ENCODE measurements at regions not wholly inside any gene's neighbourhood (a gene's known extent, or its start where the extent isn't known, plus 50 kb on each side); places are given as distances from the start of the nearest gene placed in this dataset.
"Not testable (repeated sequence)": the region's sequence is repeated elsewhere in the genome, so short reads cannot be mapped to it uniquely, and the experiment has no call there.

- Histone ChIP-seq H3K36me3 (no peaks in the 10 kb centered on the region), H3K27ac (no peak overlapping the region), H3K9me3 (replicated peaks in 1 of 11) (no peaks in the 10 kb centered on the region), H3K27me3 (no peaks in the 10 kb centered on the region), H3K4me3 (no peak overlapping the region), H3K4me1 (peaks cover 0 to 17% (median 0%) of the 10 kb centered on the region in 10 experiments; a peak in 5 of 20 replicates), H3K9ac (no peak overlapping the region), H4K20me1 (no peaks in the 10 kb centered on the region), H3K4me2 (no peak overlapping the region)
- no peak for TF ChIP-seq Cebpa-rat (IDR thresholded peaks at IDR 0.05)
Measured at GRCh38 chr12:87441511-87441910, 587.7 kb downstream of the C12orf50 start.

DNA sequence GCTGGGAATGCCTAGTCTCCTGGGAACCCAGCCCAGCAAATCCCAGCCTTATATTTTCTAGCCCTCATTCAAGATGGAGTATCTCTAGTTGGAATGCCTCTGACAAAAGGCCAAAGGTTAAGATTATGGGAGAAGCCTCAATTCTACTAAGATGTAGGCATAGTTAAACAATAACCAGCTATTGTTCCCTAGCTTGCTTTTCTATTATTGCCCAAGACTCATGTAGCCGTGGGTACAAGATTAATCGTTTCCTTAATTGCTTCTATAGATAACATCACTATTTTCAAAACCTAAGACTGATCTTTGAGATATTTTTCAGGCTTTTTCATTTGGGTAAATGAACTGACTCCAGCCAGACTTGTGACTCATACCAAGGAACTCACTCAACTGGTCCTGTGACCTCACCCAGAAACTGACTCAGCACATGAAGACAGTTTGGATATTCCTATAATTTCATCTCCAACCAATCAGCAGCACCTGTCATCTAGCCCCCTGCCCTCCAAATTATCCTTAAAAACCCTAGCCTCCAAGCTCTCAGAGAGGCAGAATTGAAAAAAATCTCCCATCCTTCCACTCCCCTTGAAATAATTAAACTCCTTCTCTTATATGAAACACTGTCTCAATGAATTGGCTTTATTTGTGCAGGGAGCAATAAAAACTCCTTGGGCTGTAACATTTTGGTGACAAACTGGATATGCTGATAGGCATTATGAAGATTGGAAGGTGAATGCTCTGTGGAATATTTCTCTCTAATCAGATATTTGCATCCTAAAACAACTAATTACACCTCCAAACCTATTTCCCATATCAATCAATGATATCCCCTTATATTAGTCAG, 589.0 kb downstream of the C12orf50 start:
- no peaks in the 10 kb centered on the region for H3K9me3 ChIP-seq (replicated peaks in 1 of 11)
- no peaks in the 10 kb centered on the region for H4K20me1 ChIP-seq
- H3K4me1 ChIP-seq: peaks cover 0 to 17% (median 0%) of the 10 kb centered on the region in 10 experiments; a peak in 5 of 20 replicates
- H3K27ac ChIP-seq: peak overlapping the region in 3 of 11 experiments; percentile 35 to 45 (median 41); a peak in 4 of 22 replicates
- no peak overlapping the region for H3K4me3 ChIP-seq
- H3K9ac ChIP-seq: no peak overlapping the region
- no peaks in the 10 kb centered on the region for H3K36me3 ChIP-seq
- no peaks in the 10 kb centered on the region for H3K27me3 ChIP-seq
- peak overlapping the region in 3 of 11 experiments; percentile 22 to 58 (median 51); a peak in 5 of 22 replicates for H3K4me2 ChIP-seq
- no peak for TF ChIP-seq Cebpa-rat (IDR thresholded peaks at IDR 0.05)

- Histone ChIP-seq H3K4me2 (no peak overlapping the region), H3K9me3 (replicated peaks in 1 of 11) (peaks cover 8 to 51% (median 10%) of the 10 kb centered on the region in 11 experiments), H4K20me1 (no peaks in the 10 kb centered on the region), H3K27ac (no peak overlapping the region), H3K27me3 (no peaks in the 10 kb centered on the region), H3K4me3 (no peak overlapping the region), H3K36me3 (no peaks in the 10 kb centered on the region), H3K4me1 (no peaks in the 10 kb centered on the region), H3K9ac (no peak overlapping the region)
- TF ChIP-seq Cebpa-rat (IDR thresholded peaks at IDR 0.05): no peak
Measured at GRCh38 chr12:87430444-87430843, 598.8 kb downstream of the C12orf50 start.

DNA sequence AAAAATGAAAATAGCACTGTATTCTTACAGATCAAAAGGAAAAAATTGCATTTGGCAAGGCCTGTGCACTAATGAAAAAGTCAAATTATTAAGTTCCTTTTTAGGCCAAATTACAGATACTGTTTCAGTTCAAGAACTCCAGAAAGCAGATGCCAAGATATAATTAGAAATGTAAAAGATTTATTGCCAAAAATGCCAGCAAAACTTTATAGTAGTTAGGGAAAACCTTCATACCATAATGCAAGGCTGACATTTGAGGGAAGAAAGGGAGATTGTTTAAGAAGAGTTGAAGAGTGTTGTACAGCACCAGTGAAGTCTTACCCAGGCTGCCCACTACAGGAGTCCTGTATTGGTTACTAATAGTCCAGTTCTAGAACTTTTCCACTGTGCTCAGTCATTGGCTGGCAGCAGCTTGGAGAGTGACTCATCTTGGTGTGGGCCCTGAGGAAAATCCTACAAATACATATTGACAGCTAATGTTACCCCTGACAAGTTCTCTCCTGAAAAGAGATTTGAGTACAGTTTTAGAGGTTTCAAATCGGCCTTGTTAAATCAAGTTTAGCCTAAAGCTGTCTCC, 600.4 kb downstream of the C12orf50 start:
- H3K4me3 ChIP-seq: no peak overlapping the region
- no peaks in the 10 kb centered on the region for H3K4me1 ChIP-seq
- no peaks in the 10 kb centered on the region for H4K20me1 ChIP-seq
- H3K4me2 ChIP-seq: no peak overlapping the region
- no peaks in the 10 kb centered on the region for H3K27me3 ChIP-seq
- H3K9me3 ChIP-seq (replicated peaks in 1 of 11): peaks cover 8 to 59% (median 10%) of the 10 kb centered on the region in 11 experiments
- H3K27ac ChIP-seq: no peak overlapping the region
- H3K9ac ChIP-seq: no peak overlapping the region
- H3K36me3 ChIP-seq: no peaks in the 10 kb centered on the region
- TF ChIP-seq Cebpa-rat (IDR thresholded peaks at IDR 0.05): no peak

DNA sequence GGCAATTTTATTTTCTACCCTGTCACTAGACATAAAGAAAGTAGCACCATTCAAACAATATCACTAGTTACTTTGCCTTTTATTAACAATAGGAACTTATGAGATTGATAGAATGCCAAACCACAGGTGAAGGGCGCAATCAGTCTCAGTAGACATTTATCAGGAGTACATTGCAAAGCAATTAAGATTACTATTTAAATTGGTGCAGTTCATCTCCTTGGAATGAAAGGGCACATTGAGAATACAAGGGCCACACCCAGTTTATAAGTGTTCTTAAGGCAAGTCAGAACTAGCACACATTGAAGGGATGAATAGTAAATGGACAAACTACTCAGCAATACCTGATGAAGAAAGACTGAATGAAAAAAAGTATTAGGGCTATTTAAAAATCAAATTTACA, 601.4 kb downstream of the C12orf50 start:
- Histone ChIP-seq H3K4me1 (no peaks in the 10 kb centered on the region), H3K4me2 (no peak overlapping the region), H3K36me3 (no peaks in the 10 kb centered on the region), H3K27ac (no peak overlapping the region), H3K4me3 (no peak overlapping the region), H3K27me3 (no peaks in the 10 kb centered on the region), H3K9me3 (replicated peaks in 1 of 11) (peaks cover 8 to 59% (median 10%) of the 10 kb centered on the region in 11 experiments), H3K9ac (no peak overlapping the region), H4K20me1 (no peaks in the 10 kb centered on the region)
- TF ChIP-seq Cebpa-rat (IDR thresholded peaks at IDR 0.05): no peak

GRCh38 chr12:87425942-87426554, 603.2 kb downstream of the C12orf50 start:
- Histone ChIP-seq H4K20me1 (no peaks in the 10 kb centered on the region), H3K4me1 (no peaks in the 10 kb centered on the region), H3K9me3 (replicated peaks in 1 of 11) (peaks cover 8 to 71% (median 21%) of the 10 kb centered on the region in 11 experiments), H3K36me3 (no peaks in the 10 kb centered on the region), H3K27ac (peak overlapping the region in 4 of 11 experiments; percentile 46 to 65 (median 51); a peak in 6 of 22 replicates), H3K9ac (no peak overlapping the region), H3K4me3 (no peak overlapping the region; a peak in 1 of 20 replicates), H3K27me3 (no peaks in the 10 kb centered on the region), H3K4me2 (no peak overlapping the region)
- TF ChIP-seq Cebpa-rat (IDR thresholded peaks at IDR 0.05): no peak

- H3K4me1 ChIP-seq, H3K4me2 ChIP-seq, H3K27me3 ChIP-seq, H3K4me3 ChIP-seq, H3K27ac ChIP-seq, H4K20me1 ChIP-seq, H3K9ac ChIP-seq, H3K36me3 ChIP-seq: not testable (repeated sequence)
- H3K9me3 ChIP-seq (replicated peaks in 1 of 11): peaks cover 4 to 33% (median 14%) of the 10 kb centered on the region in 11 experiments
Measured at GRCh38 chr12:87421233-87421632, 608.0 kb downstream of the C12orf50 start.

DNA sequence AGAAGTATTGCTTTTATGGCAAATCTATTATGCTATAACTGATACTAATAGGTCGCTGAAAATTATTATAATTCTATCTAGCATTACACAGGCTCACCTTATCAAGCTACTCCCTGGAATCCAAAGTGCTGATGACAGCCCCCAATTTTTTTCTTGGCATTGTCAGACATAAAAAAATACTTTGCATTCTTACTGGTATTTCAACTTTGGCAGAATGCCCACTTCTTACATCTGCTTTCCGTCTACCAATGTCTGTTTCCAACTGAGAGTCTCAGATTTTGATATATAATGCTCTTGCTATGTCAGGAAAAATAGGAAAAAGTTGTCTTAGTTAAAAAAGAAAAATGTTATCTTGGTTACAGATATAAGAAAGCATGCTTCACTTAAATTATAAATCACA, 615.4 kb downstream of the C12orf50 start:
- H3K27me3 ChIP-seq: no peaks in the 10 kb centered on the region
- H4K20me1 ChIP-seq: no peaks in the 10 kb centered on the region
- H3K4me2 ChIP-seq: no peak overlapping the region
- H3K4me3 ChIP-seq: no peak overlapping the region
- TF ChIP-seq Cebpa-rat (IDR thresholded peaks at IDR 0.05): no peak
- no peaks in the 10 kb centered on the region for H3K4me1 ChIP-seq
- H3K9me3 ChIP-seq (replicated peaks in 1 of 11): peaks cover 0 to 15% (median 0%) of the 10 kb centered on the region in 11 experiments; a peak in 3 of 22 replicates
- no peaks in the 10 kb centered on the region for H3K36me3 ChIP-seq
- H3K9ac ChIP-seq: no peak overlapping the region
- no peak overlapping the region for H3K27ac ChIP-seq

- no peak for TF ChIP-seq Cebpa-rat (IDR thresholded peaks at IDR 0.05)
- no peaks in the 10 kb centered on the region for H3K4me1 ChIP-seq
- no peak overlapping the region for H3K27ac ChIP-seq
- H3K9me3 ChIP-seq (replicated peaks in 1 of 11): peaks cover 0 to 8% (median 0%) of the 10 kb centered on the region in 11 experiments; a peak in 3 of 22 replicates
- no peak overlapping the region for H3K4me3 ChIP-seq
- H3K4me2 ChIP-seq: no peak overlapping the region
- no peaks in the 10 kb centered on the region for H3K36me3 ChIP-seq
- no peaks in the 10 kb centered on the region for H4K20me1 ChIP-seq
- no peaks in the 10 kb centered on the region for H3K27me3 ChIP-seq
- H3K9ac ChIP-seq: no peak overlapping the region
Measured at GRCh38 chr12:87406926-87407325, 622.3 kb downstream of the C12orf50 start.

All from BLaER1 treated with 17β-estradiol and CSF1 and Interleukin-3, amounts not matched to agents 10 nM and 100 nM (cell line).